GM19397 (cell line): ENCODE measurements at regions not wholly inside any gene's neighbourhood (a gene's known extent, or its start where the extent isn't known, plus 50 kb on each side); places are given as distances from the start of the nearest gene placed in this dataset.
"Not testable (repeated sequence)": the region's sequence is repeated elsewhere in the genome, so short reads cannot be mapped to it uniquely, and the experiment has no call there.

Experiments used
- ATAC-seq: cut with Tn5 transposase; IDR thresholded peaks from one replicate; pipeline ENCODE4 v1.9.1; 2021; ENCODE audit warnings: mild to moderate bottlenecking, moderate library complexity; ENCODE audit not compliant: unreplicated experiment

DNA sequence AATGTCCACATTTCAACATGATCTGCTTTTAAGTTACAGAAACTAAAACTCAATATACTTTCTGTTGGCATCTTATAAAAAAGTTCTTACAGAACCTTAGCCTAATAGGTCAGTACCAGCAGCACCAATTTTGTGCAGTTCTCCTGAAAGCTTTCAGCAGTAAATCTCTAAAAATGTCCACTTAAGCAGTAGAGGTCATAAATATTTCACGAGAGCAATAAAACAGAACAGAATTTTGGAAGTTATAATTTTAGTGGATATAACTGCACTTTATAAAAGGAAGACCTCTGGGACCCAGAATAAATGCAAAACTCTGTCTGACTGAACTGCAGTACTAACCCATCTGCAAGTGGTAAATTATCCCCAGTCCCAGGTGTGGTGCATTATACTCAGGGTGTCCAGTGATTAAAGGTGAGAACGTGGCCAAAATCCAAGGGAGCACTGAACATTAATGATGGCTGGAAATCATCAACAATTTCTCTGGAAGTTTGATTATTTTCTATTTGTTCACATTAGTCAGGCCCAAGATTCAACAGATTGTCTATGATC, 172.6 kb upstream of the RSPO3 start:
- ATAC-seq = no peak

DNA sequence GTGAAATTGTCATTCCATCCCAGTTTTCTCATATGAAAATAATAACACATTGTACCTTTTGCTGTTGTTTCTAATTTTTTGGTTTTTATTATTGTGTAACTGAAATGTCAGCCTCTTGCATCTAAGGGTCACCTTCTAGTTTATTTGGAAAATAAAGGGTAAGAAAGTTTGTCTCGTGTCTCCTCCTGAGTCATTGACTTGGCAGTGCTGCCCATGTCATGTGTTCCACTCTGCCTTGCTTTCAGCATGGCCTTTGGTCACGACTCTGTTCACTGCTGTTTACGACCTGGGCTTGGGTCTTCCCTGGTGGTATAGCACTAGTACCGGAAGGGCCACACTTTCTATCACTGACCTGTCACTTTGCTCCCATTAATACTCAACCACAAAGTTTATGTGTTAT, 171.4 kb upstream of the RSPO3 start:
- ATAC-seq = no peak

DNA sequence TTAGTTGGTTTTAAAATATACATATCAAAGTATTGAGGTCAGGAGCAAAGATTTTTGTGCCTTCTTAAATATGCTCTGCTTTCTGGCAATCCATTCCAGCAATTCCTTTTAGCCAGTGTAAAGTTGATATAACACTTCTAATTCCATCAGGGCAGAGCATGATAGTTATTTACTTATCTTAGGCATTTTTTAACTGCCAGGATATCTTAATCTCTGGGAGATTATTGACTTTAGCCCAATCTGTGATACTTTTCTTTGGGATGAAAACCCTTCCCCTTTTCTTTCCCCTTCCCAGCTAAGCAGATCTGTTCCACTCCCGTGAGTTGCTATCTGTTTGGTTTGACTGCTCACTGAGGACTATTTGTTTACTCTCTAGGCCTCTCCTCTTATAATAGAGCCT, 168.7 kb upstream of the RSPO3 start:
- no peak for ATAC-seq

DNA sequence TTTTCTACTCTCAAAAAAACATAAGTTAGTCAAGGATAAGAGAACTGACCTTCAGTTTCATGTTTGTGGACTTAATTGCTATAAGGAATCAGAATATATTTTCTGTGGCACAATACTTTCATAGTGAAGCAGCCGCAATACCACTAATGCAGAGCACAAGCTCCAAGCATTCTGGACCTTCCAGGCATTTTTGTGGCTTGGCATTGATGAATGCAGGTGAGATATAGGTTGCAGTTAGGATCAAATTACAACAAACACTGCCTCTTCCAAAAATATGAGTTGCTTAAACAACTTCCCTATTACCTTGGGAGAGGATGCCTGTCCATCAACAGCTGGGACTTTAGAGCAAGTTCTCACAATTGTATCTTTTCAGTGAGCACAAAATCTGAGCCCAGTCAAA, 162.8 kb upstream of the RSPO3 start:
- no peak for ATAC-seq

DNA sequence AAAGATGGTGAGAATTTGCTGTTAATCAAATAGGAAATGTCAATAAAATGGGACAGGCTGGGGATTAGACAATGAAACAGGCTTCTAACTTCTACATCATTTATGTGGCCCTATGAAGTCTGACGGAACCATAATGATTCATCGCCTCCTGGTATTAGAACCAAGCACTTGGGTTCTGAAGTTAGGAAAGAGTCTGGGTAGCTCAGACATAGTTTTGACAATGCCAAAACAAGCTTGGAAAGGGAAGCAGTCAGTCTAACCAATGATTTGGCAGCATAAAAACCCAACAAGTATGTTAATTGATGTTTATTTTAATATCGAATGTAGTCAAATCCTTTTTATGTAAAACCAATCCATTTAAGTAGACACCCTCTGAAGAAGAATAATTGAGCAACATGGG, 160.8 kb upstream of the RSPO3 start:
- ATAC-seq = no peak

DNA sequence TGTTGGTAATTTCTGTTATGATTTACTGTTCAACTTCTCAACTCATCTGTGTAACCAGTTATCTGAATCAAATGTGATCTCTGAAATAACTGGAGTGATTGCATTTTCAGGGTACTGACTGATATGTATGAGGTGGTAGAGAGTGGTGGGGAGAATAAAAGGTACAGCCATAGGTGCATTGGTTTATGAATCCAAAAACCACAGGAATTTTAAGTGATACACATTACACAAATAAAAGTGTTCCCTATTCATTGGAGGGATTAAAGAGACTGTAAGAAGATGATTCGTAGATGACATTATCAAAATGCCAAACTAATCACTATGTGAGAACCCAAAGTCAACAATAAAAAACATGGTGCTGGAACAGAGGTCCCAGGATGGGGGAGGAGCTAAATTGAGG, 158.7 kb upstream of the RSPO3 start:
- ATAC-seq = no peak

DNA sequence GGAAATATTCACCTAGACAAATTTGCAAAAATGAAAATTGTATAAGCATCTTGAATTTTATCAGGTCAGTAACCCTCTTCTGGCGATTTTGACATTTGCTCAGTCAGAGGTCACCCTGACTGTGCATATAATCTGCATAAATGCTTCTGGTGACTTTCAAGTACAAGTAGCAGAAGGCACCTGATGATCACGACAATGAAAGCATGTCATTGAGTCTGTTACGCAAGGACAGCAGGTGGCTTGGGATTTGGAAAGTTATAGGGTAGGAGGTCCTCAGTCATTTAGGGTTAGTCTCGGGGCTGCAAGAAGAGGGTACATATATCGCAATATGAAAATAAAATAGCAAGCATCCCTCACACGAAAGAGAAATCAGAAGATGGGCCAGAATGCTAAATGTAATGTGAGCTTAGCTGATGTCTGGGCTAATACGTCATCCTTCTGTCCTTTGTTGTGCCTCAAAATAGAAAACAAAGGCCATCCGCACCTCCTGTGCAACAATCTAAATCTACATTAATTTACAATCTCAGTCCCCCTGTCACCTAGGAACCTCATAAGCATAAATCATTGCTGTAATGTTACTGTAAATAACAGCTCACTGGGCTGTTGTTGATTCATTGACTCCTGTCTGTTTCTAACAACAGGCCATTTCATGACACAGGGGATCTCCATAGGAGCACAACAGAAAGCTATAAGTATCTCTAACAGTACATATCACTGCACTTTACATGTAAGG, 155.2 kb upstream of the RSPO3 start:
- ATAC-seq = no peak

DNA sequence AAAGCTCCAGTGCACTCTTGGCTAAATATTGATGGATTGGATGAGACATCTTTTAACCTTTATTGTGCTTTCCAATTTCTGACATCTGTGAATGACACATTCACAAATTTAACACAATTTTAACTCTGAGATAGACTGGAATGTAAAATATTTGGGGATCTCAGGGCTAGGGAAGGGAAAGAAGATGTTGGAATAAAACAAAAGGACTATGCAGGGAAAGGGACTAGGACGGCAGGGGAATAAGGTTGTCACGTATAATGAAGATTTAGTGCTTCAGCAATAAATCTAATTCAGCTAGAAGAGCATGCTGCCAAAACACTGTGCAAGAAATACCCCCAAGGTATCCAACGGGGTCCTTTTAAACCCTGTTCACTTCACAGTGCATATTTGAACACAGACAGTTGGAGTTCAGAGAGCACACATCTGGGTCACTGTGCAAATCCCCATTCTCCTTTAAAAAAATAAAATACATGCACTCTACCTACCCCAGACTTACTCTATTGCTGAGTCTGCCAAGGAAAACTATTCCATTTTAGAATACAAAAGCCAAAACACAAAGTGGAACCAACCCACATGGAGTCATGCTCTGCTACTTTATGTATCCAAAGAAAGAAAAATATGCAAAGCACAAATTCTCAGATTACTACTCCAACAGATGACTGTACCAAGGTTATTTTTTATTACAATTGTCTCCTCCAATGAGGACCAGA, 151.0 kb upstream of the RSPO3 start:
- no peak for ATAC-seq

DNA sequence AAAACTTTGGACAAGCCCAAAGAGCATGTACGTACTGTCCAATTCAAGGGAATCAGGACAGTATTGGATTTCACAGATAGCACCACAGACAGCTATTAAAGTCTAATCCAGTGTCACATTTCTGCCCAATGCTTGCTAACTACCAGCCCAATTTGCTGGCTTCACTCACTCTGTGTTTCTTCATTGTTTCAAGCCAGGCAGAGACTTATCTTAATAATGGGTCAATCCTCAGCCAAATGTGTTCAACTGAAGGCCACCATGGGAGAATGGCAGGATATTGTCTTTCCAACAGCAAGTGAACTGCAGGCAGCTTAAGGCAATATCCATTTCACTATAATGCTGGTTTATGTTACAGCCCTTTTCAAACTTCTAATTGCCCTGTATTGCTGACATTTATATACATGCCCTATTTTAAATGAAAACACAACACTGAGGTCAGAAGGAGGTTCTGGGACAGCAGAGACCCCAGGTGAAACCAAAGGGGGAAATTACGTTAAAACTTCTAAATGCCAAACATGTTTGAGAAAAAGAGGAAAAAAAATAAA, 142.1 kb upstream of the RSPO3 start:
- no peak for ATAC-seq

DNA sequence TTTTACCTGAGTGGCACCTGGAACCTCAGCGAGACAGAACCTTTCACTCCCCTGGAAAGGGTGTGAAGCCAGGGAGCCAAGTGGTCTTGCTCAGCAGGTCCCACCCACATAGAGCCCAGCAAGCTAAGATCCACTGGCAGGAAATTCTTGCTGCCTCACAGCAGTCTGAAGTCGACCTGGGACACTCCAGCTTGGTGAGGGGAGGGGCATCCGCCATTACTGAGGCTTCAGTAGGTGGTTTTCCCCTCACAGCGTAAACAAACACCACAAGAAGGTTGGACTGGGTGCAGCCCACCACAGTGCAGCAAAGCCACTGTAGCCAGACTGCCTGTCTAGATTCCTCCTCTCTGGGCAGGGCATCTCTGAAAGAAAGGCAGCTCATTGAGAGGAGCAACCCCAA, 134.7 kb upstream of the RSPO3 start:
- ATAC-seq = no peak

DNA sequence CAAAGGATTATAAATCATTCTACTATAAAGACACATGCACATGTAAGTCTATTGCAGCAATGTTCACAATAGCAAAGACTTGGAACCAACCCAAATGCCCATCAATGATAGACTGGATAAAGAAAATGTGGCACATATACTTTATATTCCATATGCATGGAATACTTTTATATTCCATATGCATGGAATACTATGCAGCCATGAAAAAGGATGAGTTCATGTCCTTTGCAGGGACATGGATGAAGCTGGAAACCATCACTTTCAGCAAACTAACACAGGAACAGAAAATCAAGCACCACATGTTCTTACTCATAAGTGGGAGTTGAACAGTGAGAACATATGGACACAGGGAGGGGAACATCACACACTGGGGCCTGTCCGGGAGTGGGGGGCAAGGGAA, 130.3 kb upstream of the RSPO3 start:
- not testable (repeated sequence) for ATAC-seq

DNA sequence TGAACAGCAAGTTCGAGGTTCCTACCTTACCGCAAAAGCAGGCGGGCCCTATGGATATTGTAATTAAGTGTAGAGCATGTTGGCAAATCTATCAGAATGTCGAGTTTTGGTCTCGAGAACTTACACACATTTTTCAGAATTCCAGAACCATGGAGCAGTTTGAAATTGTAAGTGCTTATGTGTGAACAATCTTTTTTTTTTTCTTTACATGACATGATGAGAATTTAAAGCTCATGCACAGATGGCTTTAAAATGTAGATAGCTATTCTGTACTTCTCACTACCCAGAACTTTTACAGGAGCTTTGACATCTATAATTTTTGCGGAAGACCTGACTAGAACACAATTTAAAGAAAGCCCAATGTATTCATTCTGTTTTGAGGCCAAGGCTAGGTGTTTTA, 117.8 kb upstream of the RSPO3 start:
- ATAC-seq = no peak

DNA sequence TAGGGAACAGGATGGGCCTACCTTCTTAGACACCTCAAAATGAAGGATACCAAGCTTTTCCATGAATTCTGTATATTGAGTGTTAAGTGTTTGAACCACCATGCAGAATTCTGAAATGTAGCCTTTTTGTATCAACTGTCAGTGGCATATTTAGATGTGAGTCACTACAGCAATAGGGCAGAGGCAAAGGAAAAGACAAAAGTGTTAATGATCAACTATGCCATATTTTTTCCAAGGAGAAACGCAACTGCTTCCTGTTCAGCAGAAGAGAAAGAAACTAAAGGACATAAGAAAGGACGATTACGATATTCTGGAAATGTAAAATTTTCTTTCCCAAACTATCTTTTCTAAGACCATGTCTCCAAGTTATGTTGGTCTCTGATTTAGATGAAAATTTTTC, 104.6 kb upstream of the RSPO3 start:
- ATAC-seq = no peak

DNA sequence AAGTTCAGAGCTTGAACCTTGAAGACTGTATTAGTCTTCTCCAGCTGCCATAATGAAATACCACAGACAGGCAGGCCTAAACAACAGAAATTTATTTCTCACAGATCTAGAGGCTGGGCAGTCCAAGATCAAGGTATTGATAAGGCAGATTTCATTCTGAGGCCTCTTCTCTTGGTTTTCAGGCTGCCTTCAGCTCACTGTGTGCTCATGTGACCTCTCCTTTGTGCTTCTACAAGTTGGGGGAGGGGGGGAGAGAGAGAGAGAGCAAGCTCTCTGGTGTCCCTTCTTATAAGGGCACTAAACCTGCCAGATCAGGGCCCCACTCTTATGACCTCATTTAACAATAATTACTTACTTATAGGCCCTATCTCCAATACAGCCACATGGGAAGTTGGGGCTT, 102.6 kb upstream of the RSPO3 start:
- no peak for ATAC-seq

DNA sequence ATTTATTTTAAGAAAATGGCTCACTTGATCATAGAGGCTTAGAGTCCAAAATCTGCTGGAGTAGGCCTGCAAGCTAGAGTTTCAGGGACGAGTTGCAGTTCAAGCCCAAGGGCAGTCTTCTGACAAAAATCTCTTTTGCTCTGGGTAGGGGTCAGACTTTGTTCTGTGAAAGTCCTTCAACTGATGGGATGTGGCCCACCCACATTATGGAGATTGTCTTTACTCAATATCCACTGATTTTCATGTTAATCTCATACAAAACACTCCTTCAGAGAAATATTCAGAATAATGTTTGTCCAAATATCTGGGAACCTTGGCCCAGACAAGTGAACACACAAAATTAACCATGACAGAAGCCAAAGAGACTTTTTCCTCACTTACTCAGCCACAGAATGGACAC, 98.6 kb upstream of the RSPO3 start:
- ATAC-seq = no peak

DNA sequence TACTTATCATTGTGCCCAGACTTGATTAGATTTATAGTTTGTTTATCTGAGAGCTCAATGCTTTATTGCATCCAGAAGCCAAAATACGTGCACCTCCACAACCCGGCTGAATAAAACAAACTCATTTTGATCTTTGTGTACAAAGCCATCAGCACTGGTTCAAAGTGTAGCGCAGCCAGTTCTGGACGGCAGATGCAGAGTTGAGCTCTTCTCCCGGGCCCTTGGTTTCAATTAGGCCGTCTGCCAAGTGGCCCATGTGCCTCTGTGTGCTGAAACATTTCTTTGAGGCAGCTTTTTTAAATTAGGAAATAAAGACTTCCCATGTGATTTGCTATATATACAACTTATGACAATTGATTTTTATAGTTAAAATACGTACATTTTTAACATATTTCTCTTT, 96.2 kb upstream of the RSPO3 start:
- ATAC-seq = no peak

DNA sequence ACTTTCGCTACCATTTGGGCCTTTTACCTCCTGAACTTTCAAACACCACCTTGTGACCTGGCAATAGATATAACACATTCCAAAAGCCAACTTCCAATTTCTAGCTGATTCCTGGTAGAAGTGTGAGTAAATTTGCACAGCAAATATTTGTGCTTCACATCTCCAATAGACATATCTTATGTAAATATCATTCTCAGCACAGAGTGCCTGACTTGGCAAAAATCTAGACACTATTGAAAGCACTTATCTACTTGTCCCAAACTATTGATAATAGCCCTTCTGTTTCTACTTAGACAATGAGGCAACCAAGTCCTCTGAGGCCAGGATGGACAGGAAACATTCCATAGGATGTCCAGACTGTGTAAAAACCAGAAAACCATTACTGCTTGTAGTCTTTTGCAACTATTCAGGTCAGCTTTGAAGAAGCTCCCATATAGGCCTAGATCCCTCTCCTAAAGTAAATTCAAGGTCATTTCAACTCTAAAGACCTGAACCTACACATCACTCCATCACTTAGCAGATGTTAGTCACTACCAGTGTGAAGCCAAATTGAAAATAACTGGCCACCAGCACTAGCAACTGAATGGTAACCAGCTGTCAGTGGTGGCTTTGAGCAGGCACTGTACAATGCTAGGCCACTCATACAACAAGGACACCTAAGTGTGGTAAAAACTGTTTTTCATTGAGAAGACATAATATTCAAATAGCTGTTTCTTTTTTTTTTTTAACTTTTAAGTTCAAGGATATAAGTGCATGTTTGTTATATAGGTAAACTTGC, 95.3 kb upstream of the RSPO3 start:
- ATAC-seq = no peak

DNA sequence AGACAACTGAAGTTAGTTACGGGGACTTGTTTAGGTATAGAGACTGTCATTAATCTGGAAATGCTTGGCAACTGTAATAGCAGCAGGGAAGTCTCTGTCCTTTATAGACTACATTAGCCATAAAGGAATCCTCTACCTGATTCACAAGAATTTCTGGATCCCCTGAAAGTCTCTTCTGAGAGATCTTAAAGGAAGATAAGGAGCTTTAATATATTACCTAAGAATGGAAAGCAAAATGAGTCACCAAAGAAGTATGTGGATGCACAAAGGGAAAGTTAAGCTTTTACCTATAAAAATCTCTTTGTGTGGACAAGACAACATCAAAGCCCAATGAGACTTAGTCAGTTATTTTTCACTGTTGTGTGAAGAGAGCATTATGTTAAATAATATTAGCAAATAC, 92.2 kb upstream of the RSPO3 start:
- ATAC-seq = no peak

DNA sequence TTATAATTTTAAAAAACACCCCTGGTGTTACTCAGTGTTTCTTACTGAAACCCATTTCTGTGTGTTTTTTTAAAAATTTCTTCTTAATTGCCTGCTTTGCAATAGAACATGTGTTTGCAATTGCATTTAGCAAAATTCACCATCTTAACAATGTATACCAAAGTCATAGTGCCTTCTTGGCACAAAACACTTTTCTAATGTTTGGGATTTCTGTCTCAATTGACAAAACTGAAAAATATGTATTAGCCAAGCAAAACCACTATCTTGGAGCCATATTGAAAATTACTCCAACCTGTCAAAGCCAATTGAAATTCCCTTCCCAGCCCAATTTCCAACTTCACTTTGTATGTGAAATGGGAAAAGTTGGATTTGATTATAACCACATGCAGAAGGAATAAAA, 88.4 kb upstream of the RSPO3 start:
- no peak for ATAC-seq

DNA sequence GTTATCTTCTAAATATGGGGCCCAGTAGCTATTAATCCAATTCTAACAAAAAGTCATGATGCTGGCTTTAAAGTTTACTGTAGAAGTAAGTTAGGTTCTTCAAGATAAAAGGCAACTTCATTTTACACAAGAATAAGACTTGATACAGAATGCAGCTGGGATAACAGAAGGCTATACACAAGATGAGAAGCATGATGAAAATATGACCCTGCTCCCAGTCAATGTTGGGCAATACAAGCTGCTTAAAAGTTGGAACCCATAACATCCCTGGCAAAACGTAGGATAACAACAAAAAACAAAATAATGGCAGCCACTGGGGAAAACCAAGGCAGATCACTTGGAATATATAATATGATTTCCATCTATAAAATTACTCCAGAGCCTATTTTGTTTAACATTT, 87.6 kb upstream of the RSPO3 start:
- ATAC-seq = no peak

DNA sequence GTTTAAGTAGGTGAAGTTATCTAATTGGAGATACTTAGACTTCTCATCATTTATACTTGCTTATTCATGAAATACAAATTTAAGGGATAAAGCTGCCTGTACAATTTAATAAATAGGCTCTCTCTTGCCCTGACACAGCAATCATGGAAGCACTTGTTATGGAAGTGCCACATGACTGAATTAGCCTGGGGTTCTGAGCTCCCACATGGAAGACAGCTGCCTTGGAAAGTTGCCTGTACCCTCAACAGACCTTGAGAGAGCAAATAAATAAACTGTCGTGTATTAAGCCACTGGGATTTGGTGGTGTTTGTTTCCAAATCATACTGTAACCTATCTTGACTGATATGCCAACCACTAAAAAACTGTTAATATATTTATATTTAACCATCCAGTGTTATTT, 87.0 kb upstream of the RSPO3 start:
- ATAC-seq = no peak

DNA sequence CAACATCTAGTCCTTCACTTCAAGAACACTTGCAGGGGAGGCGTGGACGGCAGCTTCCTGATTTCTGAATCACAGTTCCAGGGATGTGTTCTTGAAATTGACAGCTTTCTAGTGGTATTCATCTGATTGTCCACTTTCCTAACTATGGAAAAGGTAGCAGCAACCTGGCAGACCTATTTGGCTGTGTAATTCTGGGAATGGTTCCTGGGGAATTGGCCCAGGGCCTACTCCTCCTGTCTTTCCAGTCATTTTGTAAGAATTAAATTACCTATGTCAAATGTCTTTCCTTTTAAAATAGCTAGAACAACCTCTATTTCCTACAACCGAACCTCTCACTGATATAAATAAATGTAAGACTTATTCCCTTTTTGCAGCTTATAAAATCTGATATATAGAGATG, 85.5 kb upstream of the RSPO3 start:
- no peak for ATAC-seq
